ENCODE measurements at regions not wholly inside any gene's neighbourhood (a gene's known extent, or its start where the extent isn't known, plus 50 kb on each side); places are given as distances from the start of the nearest gene placed in this dataset.

- Histone ChIP-seq H3K27ac (ENCODE audit: low read length) (no peak overlapping the region), H3K36me3 (ENCODE audit: control insufficient read depth in 1 of 2, insufficient read depth in 2 of 2, low read length in 2 of 2) (no peaks in the 10 kb centered on the region), H3K4me3 (ENCODE audit: low read depth in 1 of 2, low read length in 2 of 2) (no peak overlapping the region), H3K9me3 (ENCODE audit: control insufficient read depth in 1 of 2, low read length in 2 of 2) (peaks cover 0 to 3% of the 10 kb centered on the region in 2 donors), H3K4me1 (ENCODE audit: control insufficient read depth in 1 of 2, insufficient read depth in 2 of 2, low read length in 2 of 2) (no peaks in the 10 kb centered on the region), H3K27me3 (ENCODE audit: low read depth, low read length) (no peaks in the 10 kb centered on the region)
Observed at GRCh38 chr2:33877348-33878016, 278.4 kb upstream of the FAM98A start.

- Histone ChIP-seq H3K27me3 (ENCODE audit: low read depth, low read length) (no peaks in the 10 kb centered on the region), H3K4me1 (ENCODE audit: control insufficient read depth in 1 of 2, insufficient read depth in 2 of 2, low read length in 2 of 2) (no peaks in the 10 kb centered on the region), H3K27ac (ENCODE audit: low read length) (no peak overlapping the region), H3K4me3 (ENCODE audit: low read depth in 1 of 2, low read length in 2 of 2) (no peak overlapping the region), H3K9me3 (ENCODE audit: control insufficient read depth in 1 of 2, low read length in 2 of 2) (peaks cover 0 to 8% of the 10 kb centered on the region in 2 donors), H3K36me3 (ENCODE audit: control insufficient read depth in 1 of 2, insufficient read depth in 2 of 2, low read length in 2 of 2) (no peaks in the 10 kb centered on the region)
Observed at GRCh38 chr2:33873076-33873605, 274.0 kb upstream of the FAM98A start.

DNA sequence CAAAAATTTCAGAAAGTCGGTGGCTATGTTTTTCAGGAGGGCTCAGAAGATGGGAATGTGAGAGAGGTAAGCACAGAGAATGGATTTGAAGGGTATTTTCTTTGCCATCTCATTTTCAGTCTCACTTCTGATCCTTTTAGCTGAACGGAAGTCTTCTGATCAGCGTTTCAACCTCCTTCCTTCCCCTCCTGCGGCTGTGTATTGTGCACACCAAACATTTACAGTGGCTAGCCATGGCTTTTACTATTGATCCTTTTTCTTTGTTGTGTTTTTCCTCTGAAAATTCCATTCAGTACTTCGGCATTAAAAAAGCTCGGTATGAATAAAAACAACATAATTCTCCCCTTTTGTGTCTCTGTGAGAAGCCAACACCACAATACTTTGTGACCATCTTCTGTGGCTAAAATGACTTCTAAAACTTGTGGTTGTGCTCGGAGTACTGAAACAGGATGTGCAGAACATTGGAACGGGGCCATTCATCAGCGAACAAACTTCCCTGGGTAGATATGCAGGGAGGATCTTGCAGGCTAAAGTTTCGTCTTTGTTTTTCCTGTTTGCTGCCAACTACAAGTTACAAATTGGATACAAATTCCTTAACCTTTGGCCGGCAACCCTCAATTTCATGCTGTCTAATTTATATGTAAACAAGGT, 260.8 kb upstream of the FAM98A start:
- no peaks in the 10 kb centered on the region for H3K36me3 ChIP-seq (ENCODE audit: control insufficient read depth in 1 of 2, insufficient read depth in 2 of 2, low read length in 2 of 2)
- no peaks in the 10 kb centered on the region for H3K4me1 ChIP-seq (ENCODE audit: control insufficient read depth in 1 of 2, insufficient read depth in 2 of 2, low read length in 2 of 2)

DNA sequence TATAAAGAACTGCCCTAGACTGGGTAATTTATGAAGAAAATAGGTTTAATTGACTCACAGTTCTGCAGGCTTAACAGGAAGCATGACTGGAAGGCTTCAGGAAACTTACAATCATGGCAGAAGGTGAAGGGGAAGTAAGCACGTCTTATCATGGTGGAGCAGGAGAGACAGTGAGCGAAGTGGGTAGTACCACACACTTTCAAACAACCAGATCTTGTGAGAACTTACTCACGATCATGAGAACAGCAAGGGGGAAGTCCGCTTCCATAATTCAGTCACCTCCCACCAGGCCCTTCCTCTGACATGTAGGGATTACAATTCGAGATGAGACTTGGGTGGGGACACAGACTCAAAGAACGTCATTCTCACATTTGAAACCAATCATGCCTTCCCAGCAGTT, 260.1 kb upstream of the FAM98A start:
- Histone ChIP-seq H3K27me3 (ENCODE audit: low read depth, low read length) (no peaks in the 10 kb centered on the region), H3K4me3 (ENCODE audit: low read depth in 1 of 2, low read length in 2 of 2) (no peak overlapping the region), H3K4me1 (ENCODE audit: control insufficient read depth in 1 of 2, insufficient read depth in 2 of 2, low read length in 2 of 2) (no peaks in the 10 kb centered on the region), H3K27ac (ENCODE audit: low read length) (no peak overlapping the region), H3K9me3 (ENCODE audit: control insufficient read depth in 1 of 2, low read length in 2 of 2) (peaks cover 0 to 4% of the 10 kb centered on the region in 2 donors), H3K36me3 (ENCODE audit: control insufficient read depth in 1 of 2, insufficient read depth in 2 of 2, low read length in 2 of 2) (no peaks in the 10 kb centered on the region)

More for the DNA sequence above, 260.8 kb upstream of the FAM98A start:
- Histone ChIP-seq H3K27ac (ENCODE audit: low read length) (no peak overlapping the region), H3K4me3 (ENCODE audit: low read depth in 1 of 2, low read length in 2 of 2) (no peak overlapping the region), H3K27me3 (ENCODE audit: low read depth, low read length) (no peaks in the 10 kb centered on the region), H3K9me3 (ENCODE audit: control insufficient read depth in 1 of 2, low read length in 2 of 2) (no peaks in the 10 kb centered on the region)

DNA sequence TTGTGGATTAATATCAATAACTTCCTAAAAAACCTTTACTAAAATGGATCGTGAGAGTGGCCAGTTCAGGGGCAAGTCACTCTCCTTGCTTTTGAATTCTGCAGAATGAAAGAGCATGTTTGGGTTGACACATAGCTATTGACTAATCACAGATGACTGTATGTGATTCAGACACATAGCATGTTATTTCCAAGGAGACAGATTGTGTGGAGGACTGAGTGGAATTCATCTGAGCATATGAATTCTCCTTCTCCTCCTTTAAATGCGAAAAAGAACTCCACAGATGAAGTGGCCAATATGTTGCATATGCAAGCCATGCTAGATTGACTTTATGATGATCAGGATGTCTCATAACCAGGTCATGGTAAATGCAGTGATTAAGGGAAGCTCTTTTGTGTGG, 249.4 kb upstream of the FAM98A start:
- H3K4me1 ChIP-seq (ENCODE audit: control insufficient read depth in 1 of 2, insufficient read depth in 2 of 2, low read length in 2 of 2): no peaks in the 10 kb centered on the region
- H3K27ac ChIP-seq (ENCODE audit: low read length): no peak overlapping the region
- no peaks in the 10 kb centered on the region for H3K36me3 ChIP-seq (ENCODE audit: control insufficient read depth in 1 of 2, insufficient read depth in 2 of 2, low read length in 2 of 2)
- no peaks in the 10 kb centered on the region for H3K27me3 ChIP-seq (ENCODE audit: low read depth, low read length)
- H3K9me3 ChIP-seq (ENCODE audit: control insufficient read depth in 1 of 2, low read length in 2 of 2): peaks cover 0 to 6% of the 10 kb centered on the region in 2 donors
- no peak overlapping the region for H3K4me3 ChIP-seq (ENCODE audit: low read depth in 1 of 2, low read length in 2 of 2)

DNA sequence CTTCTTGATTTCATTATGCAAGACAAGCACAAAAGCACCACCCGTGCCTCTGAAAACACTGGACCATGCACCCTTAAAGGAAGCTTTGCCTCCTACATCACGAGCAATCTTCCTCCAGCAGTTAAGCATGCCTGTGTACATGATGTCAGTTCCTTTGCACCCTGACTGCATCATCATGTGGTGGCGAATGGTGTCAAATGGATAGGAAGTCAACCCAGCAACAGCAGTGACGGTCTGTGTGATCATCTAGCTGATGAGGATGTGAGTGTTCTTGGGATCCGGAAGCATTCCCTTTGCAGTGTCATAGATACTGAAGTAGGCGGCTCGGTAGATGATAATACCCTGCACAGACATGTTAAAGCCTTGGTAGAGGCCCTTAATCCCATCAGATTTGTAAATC, 240.7 kb upstream of the FAM98A start:
- Histone ChIP-seq H3K36me3 (ENCODE audit: control insufficient read depth in 1 of 2, insufficient read depth in 2 of 2, low read length in 2 of 2) (no peaks in the 10 kb centered on the region), H3K4me1 (ENCODE audit: control insufficient read depth in 1 of 2, insufficient read depth in 2 of 2, low read length in 2 of 2) (no peaks in the 10 kb centered on the region), H3K9me3 (ENCODE audit: control insufficient read depth in 1 of 2, low read length in 2 of 2) (no peaks in the 10 kb centered on the region), H3K27me3 (ENCODE audit: low read depth, low read length) (no peaks in the 10 kb centered on the region), H3K27ac (ENCODE audit: low read length) (no peak overlapping the region), H3K4me3 (ENCODE audit: low read depth in 1 of 2, low read length in 2 of 2) (no peak overlapping the region)

- Histone ChIP-seq H3K4me3 (ENCODE audit: low read depth in 1 of 2, low read length in 2 of 2) (no peak overlapping the region), H3K4me1 (ENCODE audit: control insufficient read depth in 1 of 2, insufficient read depth in 2 of 2, low read length in 2 of 2) (no peaks in the 10 kb centered on the region), H3K27ac (ENCODE audit: low read length) (no peak overlapping the region), H3K36me3 (ENCODE audit: control insufficient read depth in 1 of 2, insufficient read depth in 2 of 2, low read length in 2 of 2) (no peaks in the 10 kb centered on the region), H3K27me3 (ENCODE audit: low read depth, low read length) (no peaks in the 10 kb centered on the region), H3K9me3 (ENCODE audit: control insufficient read depth in 1 of 2, low read length in 2 of 2) (no peaks in the 10 kb centered on the region)
Observed at GRCh38 chr2:33836628-33837027, 237.5 kb upstream of the FAM98A start.

GRCh38 chr2:33835911-33836310, 236.8 kb upstream of the FAM98A start:
- H3K27me3 ChIP-seq (ENCODE audit: low read depth, low read length): no peaks in the 10 kb centered on the region
- no peak overlapping the region for H3K4me3 ChIP-seq (ENCODE audit: low read depth in 1 of 2, low read length in 2 of 2)
- H3K36me3 ChIP-seq (ENCODE audit: control insufficient read depth in 1 of 2, insufficient read depth in 2 of 2, low read length in 2 of 2): no peaks in the 10 kb centered on the region
- no peaks in the 10 kb centered on the region for H3K9me3 ChIP-seq (ENCODE audit: control insufficient read depth in 1 of 2, low read length in 2 of 2)
- no peaks in the 10 kb centered on the region for H3K4me1 ChIP-seq (ENCODE audit: control insufficient read depth in 1 of 2, insufficient read depth in 2 of 2, low read length in 2 of 2)
- no peak overlapping the region for H3K27ac ChIP-seq (ENCODE audit: low read length)

GRCh38 chr2:33822964-33823363, 223.9 kb upstream of the FAM98A start:
- H3K4me3 ChIP-seq (ENCODE audit: low read depth in 1 of 2, low read length in 2 of 2): no peak overlapping the region
- no peaks in the 10 kb centered on the region for H3K27me3 ChIP-seq (ENCODE audit: low read depth, low read length)
- H3K9me3 ChIP-seq (ENCODE audit: control insufficient read depth in 1 of 2, low read length in 2 of 2): no peaks in the 10 kb centered on the region
- no peaks in the 10 kb centered on the region for H3K36me3 ChIP-seq (ENCODE audit: control insufficient read depth in 1 of 2, insufficient read depth in 2 of 2, low read length in 2 of 2)
- no peaks in the 10 kb centered on the region for H3K4me1 ChIP-seq (ENCODE audit: control insufficient read depth in 1 of 2, insufficient read depth in 2 of 2, low read length in 2 of 2)
- H3K27ac ChIP-seq (ENCODE audit: low read length): no peak overlapping the region

DNA sequence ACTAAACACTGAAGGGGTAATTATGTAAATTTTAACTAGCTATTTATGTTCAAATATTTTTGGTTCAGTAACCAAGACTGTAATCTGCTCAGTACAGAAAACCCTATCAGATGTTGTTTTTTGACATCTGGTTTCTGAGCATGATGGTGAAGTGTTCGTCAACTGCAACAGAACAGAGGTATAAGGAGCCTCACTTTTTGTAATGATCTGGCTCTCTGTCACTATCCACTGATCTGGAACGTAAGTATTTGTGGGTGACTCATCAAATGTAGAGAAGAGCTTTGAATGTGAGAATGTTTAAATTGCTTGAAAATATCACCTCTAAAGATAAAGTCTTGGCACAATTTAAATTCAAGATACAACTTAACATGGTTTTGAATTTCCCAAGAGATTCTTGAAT, 213.6 kb upstream of the FAM98A start:
- Histone ChIP-seq H3K27ac (ENCODE audit: low read length) (no peak overlapping the region), H3K4me1 (ENCODE audit: control insufficient read depth in 1 of 2, insufficient read depth in 2 of 2, low read length in 2 of 2) (no peaks in the 10 kb centered on the region), H3K36me3 (ENCODE audit: control insufficient read depth in 1 of 2, insufficient read depth in 2 of 2, low read length in 2 of 2) (no peaks in the 10 kb centered on the region), H3K9me3 (ENCODE audit: control insufficient read depth in 1 of 2, low read length in 2 of 2) (no peaks in the 10 kb centered on the region), H3K4me3 (ENCODE audit: low read depth in 1 of 2, low read length in 2 of 2) (no peak overlapping the region), H3K27me3 (ENCODE audit: low read depth, low read length) (no peaks in the 10 kb centered on the region)

DNA sequence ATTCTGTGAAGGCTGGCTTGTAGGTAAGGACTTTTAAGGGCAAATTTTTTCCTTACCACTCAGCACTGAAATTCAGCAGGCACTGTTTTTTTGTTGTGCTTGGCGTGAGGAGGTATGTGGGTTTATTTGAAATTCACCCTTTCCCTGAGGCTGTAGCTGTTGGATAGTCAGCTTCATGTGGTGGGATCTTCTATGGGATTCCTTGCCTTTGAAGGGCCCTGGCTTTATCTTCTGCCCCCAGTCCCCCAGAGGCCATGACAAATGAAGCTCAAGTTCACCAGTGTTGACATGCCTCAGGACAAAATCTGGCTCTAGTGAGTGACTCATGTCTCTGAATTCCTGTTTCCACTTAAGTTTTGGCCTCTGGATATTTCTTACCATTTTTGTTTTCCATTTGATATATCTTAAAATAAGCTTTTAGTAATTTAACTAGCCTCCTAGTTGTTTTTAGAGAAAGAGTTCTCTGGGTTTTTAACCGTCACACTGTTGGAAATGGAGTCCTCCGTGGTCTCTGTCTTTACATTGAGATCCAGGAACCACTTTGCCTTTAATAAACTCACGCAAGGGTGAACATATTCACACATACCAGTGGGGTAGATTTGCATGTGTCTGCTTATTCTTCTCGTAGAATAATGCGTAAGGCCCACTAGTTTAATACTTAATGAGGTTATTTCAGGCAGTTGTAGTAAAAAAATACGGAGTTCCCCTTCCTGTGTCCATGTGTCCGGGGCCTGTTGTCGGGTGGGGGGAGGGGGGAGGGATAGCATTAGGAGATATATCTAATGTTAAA, 211.1 kb upstream of the FAM98A start:
- H3K9me3 ChIP-seq (ENCODE audit: control insufficient read depth in 1 of 2, low read length in 2 of 2): no peaks in the 10 kb centered on the region
- H3K27me3 ChIP-seq (ENCODE audit: low read depth, low read length): no peaks in the 10 kb centered on the region
- H3K4me1 ChIP-seq (ENCODE audit: control insufficient read depth in 1 of 2, insufficient read depth in 2 of 2, low read length in 2 of 2): no peaks in the 10 kb centered on the region
- H3K27ac ChIP-seq (ENCODE audit: low read length): no peak overlapping the region
- no peaks in the 10 kb centered on the region for H3K36me3 ChIP-seq (ENCODE audit: control insufficient read depth in 1 of 2, insufficient read depth in 2 of 2, low read length in 2 of 2)
- no peak overlapping the region for H3K4me3 ChIP-seq (ENCODE audit: low read depth in 1 of 2, low read length in 2 of 2)
